Skin epidermis (tissue), 12 donors: ENCODE measurements at regions not wholly inside any gene's neighbourhood (a gene's known extent, or its start where the extent isn't known, plus 50 kb on each side); places are given as distances from the start of the nearest gene placed in this dataset.
A peak's percentile ranks its signal among the peaks of the same experiment; 100 is the strongest.
"Not testable (repeated sequence)": the region's sequence is repeated elsewhere in the genome, so short reads cannot be mapped to it uniquely, and the experiment has no call there.

ENCODE experiments used
- H3K27ac ChIP-seq, 21 experiments: fragments of 200-600 bp; sonication (generic) in 11 of 21; one replicate each; pipeline ENCODE4 v1.5.0; 2020; ENCODE audit warnings: mild to moderate bottlenecking in 3 of 21, inconsistent platforms in 2 of 21, moderate library complexity in 2 of 21
- H3K4me3 ChIP-seq, 7 experiments: fragments of 200-600 bp; sonication (generic) in 2 of 7; one replicate each; pipeline ENCODE4 v1.5.0; 2020; ENCODE audit warnings: inconsistent platforms in 2 of 7, mild to moderate bottlenecking in 2 of 7, moderate library complexity in 1 of 7

DNA sequence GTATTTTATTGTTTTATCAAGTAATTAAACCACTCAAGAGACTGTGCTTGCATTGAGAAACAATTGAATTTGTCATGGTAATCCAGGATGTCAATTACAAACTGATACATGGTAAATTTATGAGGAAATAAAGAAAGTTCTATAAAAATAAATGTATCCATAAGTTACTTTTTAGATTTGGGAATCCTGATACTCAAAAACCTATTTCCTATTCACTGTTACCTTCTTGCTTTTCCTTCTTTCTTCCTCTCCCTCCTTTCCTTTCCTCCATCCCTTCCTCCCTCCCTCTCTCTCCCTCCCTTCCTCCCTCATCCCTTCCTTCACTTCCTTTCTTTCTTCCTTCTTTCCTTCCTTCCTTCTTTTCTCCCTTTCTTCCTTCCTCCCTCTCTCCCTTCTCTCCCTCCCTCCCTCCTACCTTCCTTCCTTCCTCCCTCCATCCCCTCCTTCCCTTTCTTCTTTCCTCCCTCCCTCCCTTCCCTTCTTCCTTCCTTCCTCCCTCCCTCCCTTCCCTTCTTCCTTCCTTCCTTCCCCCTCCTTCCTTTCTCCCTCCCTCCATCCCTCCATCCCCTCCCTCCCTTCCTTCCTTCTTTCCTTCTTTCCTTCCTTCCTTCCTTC is 1299.1 kb upstream of the ZEB2 start:
- H3K27ac ChIP-seq = no peak overlapping the region
- no peak overlapping the region for H3K4me3 ChIP-seq

DNA sequence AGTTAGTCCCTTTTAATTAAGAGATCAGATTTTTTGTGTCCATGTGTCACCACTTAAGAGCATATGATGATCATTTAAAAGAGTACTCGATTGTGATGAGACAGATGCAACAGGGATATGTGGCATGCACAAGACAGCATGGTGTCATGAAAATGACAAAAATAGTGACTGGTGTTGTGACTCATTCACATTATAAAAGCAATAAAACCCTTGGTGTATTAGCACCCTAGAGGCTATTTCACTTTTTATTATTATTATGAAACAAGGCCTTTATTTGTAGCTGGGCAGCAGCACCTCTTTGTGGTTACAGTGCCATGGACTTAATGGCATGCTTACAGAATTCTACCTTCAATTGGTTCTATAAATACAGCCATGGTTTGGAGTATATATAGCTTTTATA is 1296.0 kb upstream of the ZEB2 start:
- no peak overlapping the region for H3K4me3 ChIP-seq
- H3K27ac ChIP-seq = no peak overlapping the region

DNA sequence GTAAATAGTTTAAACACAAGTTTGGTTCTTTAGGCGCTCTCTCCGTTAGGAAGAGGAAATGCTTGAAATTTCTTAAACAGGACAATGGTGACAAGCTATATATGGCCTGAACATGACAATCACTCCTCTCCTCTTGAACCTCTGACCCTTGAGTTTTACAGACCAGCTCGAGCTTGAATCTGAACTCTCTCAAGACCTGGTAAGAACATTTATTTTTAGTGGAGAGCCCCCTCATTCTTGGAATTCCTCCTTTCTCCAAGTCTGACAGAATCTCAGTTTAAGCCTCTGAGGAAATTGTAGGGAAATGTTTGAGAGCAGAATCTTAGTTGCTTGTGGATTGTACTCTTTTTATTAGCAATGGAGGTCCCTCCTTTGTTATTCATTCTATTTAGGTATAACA is 1293.6 kb upstream of the ZEB2 start:
- Histone ChIP-seq H3K4me3 (no peak overlapping the region), H3K27ac (no peak overlapping the region)

DNA sequence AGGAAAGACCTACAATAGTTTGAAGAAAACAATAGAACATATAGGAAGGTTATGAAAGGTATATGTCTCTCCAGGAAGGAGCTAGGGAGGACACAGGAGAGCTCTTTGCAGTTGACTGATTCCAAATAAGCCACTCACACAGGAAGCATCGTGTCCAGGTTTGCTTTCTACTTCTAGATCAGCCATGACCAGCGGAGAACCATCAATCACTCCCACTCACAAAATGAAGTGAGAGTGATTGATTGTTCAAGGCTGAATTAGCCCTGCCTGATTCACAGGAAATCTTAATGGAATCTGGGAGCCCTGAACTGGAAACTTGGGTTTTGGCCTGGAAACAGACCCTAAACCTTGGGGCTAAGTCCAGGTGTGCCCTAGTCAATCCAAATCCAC is 1292.2 kb upstream of the ZEB2 start:
- Histone ChIP-seq H3K4me3 (no peak overlapping the region), H3K27ac (no peak overlapping the region)

DNA sequence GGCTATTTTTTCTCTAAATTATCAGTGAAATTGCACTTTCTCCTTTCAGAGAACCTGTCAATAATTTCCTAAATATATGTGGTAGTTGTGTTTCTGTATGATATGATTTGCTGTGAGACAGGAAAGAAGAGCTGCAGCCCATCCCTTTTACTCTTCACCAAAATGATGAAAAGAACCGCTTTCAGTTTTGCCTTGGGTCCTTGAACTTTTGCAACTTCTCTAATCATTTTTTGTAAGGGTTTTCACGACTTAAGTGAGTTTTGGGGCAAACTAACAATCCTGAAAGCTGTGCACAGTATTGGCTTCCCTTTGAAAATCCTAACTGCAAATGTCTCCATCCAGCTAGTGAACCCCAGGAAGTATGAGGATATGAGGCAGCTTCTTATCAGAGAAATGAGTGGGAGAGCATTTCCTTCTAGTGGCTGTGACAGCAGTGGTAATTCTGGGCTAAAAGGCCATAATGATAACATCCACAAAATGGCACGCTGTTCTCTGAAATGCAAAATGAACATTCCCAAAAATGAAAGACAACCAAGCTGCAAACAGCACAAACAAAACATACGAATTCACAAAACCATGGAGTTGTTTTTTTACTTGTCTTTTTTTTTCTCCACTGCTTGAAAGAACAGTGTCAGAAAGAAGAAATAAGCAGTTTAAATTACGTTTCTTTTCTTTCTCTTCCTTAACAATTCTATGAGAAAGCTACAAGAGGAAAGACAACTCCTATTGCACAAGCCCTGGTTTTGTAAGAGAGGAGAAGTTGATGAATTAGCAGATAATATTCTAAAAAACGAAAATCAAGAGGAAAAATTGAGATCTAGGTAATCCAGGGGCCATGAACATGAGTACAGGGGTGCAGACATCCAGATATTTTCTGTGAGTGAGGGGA is 1291.6 kb upstream of the ZEB2 start:
- peak overlapping the region in 1 of 21 experiments; percentile 10 for H3K27ac ChIP-seq

DNA sequence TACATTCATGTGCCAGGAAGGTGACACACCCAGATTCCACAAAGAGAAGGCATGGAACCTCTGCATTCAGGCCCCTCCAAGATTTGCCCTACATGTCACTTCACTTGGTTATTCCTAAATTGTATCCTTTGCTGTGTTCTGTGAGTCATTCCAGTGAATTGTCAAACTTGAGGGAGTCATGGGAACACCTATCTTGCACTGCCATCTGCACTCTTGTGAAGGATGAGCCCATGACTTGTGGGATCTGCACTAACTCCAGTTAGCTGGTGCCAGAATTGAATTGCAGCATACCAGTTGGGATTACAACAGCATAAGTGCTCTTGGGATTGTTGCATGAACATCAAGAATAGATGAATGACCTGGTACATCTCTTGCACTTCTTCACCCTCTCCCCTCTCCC is 1288.0 kb upstream of the ZEB2 start:
- no peak overlapping the region for H3K4me3 ChIP-seq
- no peak overlapping the region for H3K27ac ChIP-seq

More for the DNA sequence above, 1291.6 kb upstream of the ZEB2 start:
- no peak overlapping the region for H3K4me3 ChIP-seq

DNA sequence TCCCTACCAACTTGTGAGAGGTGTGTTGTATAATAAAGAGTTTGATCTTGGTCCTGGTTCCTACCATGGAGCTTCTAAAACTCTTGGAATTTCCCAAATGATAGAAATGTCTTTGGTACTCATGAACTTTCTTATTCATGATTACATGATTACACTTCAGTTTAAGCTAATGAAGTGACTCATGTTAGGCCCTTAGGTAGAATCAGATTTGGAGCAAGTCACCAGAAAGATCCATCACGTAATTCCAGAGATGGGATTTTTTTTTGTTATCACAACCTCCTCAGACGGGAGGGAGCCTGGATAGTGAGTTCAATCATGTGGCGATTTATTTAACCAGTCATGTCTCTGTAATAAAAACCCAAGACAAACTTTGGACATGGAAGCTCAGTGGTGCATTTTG is 1287.6 kb upstream of the ZEB2 start:
- no peak overlapping the region for H3K27ac ChIP-seq
- no peak overlapping the region for H3K4me3 ChIP-seq

DNA sequence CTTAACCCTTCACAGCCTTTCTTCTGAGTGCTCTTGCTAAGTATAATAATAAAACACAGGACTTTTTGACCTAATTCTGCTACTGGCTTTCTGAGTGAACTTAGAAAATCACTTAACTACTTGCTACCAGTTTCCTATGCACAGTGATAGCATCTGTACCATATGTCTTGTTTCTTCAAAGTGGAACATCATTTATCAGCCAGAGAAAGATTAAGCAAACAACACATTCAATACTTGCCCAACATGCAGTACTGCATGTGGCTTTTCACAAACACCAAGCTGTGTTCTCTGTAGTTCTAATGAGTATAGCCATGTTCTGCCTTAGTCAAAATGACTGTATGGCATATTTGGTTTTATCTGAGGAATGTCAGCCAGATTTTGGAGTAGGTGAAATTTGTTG is 1286.6 kb upstream of the ZEB2 start:
- H3K4me3 ChIP-seq = no peak overlapping the region
- H3K27ac ChIP-seq = no peak overlapping the region

DNA sequence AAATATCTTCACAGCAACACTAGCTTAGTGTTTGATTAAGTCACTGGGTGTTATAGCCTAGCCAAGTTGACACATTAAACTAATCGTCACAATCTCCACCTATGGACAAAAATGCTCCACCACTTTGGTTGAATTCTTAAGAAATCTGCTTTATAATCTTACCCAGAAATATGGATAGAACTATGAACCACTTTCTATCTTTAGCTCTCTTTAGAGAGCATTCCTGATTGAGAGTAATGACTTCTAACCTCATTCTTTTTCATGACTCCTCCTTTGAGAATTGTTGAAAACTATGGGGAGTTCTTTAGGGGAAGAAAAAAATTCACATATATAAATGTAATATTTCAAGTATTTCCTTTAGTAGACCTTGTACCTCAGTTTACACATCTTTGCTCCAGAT is 1282.2 kb upstream of the ZEB2 start:
- Histone ChIP-seq H3K27ac (no peak overlapping the region), H3K4me3 (no peak overlapping the region)

DNA sequence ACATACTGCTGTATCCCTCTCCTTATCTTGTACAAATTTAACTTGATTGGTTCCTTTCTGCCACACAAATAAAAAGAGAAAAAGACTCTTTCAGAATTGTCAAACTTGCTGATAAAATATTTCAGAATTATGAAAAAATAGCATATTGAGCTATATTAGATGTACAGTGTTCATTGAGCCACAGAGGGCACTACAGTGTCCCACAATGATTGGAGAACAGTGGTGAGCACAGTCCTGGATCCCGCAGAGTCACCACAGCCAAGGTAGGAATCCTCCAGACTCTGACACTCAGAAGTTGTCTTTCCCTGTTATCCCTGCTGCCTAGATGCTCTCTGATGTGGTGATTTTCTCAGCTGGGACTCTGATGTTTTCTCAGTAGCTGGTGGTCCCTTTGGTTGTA is 1281.3 kb upstream of the ZEB2 start:
- Histone ChIP-seq H3K4me3 (no peak overlapping the region), H3K27ac (no peak overlapping the region)

DNA sequence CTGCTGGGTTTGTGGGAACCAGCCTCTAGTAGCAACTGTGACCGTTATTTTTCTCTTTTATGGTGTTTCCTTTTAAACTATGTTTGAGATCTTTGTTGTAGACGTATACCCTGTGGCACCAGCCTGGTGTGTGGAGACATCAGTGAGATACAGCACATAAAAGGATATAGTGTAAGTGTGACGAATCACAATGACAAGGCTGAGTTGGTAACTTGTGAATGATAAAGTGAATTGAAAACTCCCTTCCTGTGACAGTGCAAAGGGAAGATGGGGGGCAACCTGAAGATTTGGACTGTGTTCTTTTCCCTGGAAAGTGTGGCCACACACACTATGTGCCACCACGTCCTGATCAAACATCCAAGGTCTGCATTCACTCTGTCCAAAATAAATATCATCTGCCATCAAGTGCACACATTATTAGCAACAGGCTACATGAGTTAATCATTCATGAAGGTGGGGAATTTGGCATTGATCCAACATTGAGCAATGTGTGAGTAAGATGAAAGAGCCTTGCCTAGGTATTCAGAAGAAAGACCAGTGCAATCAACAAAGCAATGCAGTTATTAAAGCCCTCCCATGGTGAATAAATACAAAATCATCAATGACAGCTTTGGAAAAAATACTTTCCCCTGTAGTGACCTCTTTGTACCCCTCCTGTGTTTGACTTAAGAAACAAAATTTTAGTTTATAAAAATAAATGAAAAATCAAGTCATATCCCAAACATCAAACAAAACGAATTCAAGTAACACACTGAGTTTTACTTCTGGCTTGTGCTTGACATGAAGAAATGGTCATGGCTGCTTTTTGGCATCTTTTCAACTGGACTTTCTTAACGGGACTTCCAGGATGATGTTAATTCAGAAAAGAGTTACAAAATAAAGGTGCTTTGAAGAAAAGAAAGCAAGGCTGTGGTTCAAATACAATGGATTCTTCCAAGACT is 1280.5 kb upstream of the ZEB2 start:
- no peak overlapping the region for H3K4me3 ChIP-seq
- H3K27ac ChIP-seq = no peak overlapping the region

DNA sequence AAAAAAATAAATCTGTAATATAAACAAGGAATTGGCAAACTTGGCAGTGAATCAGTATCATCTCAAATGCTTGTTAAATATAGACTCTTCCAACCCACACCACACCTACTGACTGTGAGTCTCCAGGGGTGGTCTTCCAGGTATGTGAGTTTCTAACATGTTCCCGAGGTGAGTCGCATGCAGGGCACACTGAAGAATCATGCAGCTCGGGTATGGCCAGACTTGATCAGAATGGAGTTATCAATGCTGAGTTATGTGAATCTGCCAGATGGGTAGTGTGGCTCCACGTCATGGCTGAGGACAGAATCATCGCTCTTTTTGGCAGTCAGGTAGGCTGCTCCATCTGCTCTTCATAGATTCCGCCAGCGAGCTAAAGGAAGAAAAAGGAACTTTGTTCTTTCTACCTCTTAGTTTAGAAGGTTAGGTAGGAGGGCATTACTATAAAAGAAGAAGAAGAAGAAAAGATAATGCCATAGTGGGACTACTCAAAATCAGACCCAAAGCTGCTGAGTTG is 1279.7 kb upstream of the ZEB2 start:
- Histone ChIP-seq H3K4me3 (no peak overlapping the region), H3K27ac (no peak overlapping the region)

DNA sequence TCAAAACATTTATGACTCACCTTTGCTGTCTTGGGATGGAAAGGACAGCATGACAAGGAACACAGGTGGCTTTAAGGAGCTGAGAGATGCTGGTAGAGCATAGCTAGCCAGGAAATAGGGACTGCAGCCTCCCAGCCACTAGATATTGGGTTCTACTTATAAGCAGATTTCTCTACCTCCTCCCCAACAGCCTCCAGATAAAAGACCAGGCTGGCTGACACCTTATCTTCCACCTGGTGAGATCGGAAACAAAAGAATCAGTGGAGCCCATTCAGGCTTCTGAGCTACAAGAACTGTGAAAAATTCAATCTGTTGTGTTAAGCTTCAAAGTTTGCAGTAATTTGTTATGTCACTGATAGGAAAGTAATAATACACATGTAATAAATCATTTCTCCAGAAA is 1278.5 kb upstream of the ZEB2 start:
- Histone ChIP-seq H3K4me3 (no peak overlapping the region), H3K27ac (no peak overlapping the region)

DNA sequence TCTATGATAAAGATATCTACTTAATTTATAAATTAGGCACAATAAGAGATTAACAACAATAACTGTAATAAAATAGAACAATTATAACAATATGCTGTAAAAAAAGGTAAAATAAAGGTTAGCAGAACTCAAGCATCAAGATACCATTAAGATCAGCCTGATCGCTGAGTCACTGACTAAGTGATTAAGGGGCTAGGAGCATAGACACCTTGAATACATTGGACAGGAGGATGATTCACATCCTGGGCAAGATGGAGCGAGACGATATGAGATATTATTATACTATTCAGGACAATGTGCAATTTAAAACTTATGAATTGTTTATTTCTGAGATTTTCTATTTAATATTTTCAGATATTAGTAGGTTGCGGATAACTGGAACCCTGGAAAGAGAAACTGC is 1277.8 kb upstream of the ZEB2 start:
- Histone ChIP-seq H3K4me3 (no peak overlapping the region), H3K27ac (no peak overlapping the region)

DNA sequence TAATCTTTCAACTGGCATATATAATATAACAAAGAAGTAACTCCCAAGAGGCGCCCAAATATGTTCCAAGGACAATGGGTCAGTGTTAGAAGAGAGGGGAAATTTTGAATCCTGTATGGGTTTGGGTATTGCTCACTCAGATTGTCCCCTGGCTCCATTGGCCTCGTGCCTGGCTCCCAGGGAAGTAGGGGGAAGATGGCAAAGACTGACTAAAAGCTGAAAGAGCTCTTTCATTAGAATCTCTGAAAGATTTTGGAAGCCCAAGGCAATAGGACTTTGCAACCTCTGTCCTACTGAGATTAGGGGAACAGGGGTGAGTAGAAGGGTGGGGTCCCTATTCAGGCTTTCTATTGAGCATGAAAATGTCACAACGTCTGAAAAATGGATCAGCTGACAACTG is 1272.8 kb upstream of the ZEB2 start:
- H3K27ac ChIP-seq = no peak overlapping the region
- no peak overlapping the region for H3K4me3 ChIP-seq

DNA sequence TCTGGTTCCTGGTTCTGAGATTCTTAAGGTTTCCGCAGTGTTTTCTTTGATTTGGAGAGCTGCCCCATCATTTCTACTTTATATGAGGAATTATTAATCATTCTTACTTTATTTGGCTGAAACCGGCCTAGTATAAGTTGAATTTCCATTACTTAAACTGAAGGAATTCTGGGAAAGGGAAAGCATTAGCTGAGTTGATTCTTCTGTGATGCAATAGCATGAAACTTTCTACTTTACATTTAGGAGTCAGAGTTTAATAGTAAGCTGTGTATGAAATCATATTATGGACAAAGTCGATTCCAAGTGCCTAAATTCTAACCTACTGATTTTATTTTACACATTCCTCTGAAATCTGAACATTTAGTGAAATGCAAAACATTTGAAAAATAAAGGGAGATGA is 1269.7 kb upstream of the ZEB2 start:
- Histone ChIP-seq H3K4me3 (no peak overlapping the region), H3K27ac (no peak overlapping the region)

DNA sequence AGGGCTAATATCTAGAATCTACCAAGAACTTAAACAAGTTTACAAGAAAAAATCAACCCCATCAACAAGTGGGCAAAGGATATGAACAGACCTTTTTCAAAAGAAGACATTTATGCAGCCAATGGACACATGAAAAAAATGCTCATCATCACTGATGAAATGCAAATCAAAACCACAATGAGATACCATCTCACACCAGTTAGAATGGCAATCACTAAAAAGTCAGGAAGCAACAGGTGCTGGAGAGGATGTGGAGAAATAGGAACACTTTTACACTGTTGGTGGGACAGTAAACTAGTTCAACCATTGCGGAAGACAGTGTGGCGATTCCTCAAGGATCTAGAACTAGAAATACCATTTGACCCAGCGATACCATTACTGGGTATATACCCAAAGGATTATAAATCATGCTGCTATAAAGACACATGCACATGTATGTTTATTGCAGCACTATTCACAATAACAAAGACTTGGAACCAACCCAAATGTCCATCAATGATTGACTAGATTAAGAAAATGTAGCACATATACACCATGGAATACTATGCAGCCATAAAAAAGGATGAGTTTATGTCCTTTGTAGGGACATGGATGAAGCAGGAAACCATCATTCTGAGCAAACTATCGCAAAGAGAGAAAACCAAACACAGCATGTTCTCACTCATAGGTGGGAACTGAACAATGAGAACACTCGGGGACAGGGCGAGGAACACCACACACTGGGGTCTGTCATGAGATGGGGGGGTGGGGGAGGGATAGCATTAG is 1267.9 kb upstream of the ZEB2 start:
- H3K4me3 ChIP-seq, H3K27ac ChIP-seq: not testable (repeated sequence)

DNA sequence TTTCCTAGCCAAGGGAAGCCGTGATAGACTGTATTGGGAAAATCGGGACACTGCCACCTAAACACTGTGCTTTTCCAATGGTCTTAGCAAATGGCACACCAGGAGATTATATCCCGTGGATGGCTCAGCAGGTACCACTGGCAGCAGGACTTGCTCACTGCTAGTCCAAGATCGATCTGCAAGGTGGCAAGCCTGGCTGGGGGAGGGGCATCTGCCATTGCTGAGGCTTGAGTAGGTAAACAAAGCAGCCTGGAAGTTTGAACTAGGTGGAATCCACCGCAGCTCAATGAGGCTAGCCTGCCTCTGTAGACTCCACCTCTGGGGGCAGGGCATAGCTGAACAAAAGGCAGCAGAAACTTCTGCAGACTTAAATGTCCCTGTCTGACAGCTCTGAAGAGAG is 1262.7 kb upstream of the ZEB2 start:
- not testable (repeated sequence) for H3K4me3 ChIP-seq, H3K27ac ChIP-seq

DNA sequence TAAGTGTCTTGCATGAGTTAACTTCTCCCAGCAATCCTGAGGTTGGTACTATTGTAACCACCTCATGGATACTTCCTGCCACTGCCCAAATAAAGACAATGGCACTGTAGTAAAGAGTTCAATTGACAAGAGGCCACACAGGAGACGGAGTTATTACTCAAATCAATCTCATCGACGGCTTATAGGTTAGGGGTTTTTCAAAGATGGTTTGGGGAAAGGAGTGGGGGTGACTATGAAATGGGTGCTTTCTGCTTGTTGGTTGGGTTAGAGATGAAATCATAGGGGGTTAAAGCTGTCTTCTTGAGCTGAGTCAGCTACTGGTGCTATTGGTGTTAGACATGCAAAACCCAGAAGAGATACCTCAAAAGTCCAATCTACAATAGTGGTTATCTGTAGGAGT is 1258.0 kb upstream of the ZEB2 start:
- Histone ChIP-seq H3K4me3 (no peak overlapping the region), H3K27ac (no peak overlapping the region)

DNA sequence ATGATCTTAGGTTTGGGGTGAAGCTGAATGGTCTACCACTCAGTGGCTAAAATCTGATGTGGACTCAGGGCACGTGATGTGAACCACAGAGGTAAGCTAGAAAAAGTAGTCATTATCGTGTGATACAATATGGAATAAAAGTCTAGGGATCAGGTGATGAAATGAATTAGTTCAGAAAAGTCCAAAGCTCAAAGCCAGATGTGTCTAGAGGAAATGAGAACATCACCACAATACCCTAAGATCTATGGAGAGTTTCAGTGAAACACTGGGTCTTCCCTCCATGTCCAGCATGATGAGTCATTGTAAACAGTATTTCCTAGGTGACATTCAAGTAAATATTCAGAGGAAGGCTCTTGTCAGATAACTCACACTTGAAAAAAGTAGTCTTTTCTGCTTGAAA is 1257.4 kb upstream of the ZEB2 start:
- H3K4me3 ChIP-seq = no peak overlapping the region
- no peak overlapping the region for H3K27ac ChIP-seq
